ENCODE measurements at regions not wholly inside any gene's neighbourhood (a gene's known extent, or its start where the extent isn't known, plus 50 kb on each side); places are given as distances from the start of the nearest gene placed in this dataset.

GRCh38 chr17:77840513-77841165 lies 117.9 kb upstream of the TNRC6C start:
- Histone ChIP-seq H3K4me1 (ENCODE audit: insufficient read depth, low read length) (peaks cover 5% of the 10 kb centered on the region; the same call in 1 of the 2 replicates), H2AFZ (ENCODE audit: low read length) (no peak overlapping the region), H3K9ac (ENCODE audit: insufficient read depth, low read depth, low read length) (no peak overlapping the region), H3K9me3 (ENCODE audit: low read length) (no peaks in the 10 kb centered on the region), H3K79me2 (ENCODE audit: insufficient read depth, low read length) (no peaks in the 10 kb centered on the region), H3K36me3 (replicated peaks in 1 of 2; ENCODE audit: control insufficient read depth in 1 of 2, insufficient read depth in 2 of 2, low read length in 2 of 2) (no peaks in the 10 kb centered on the region), H3K27me3 (ENCODE audit: control insufficient read depth in 1 of 2, insufficient read depth in 2 of 2, low read length in 2 of 2) (peaks cover 8 to 73% of the 10 kb centered on the region in 2 experiments), H4K20me1 (ENCODE audit: insufficient read depth, low read length) (no peaks in the 10 kb centered on the region), H3K27ac (ENCODE audit: extremely low read length, insufficient read depth, low read length) (no peak overlapping the region), H3K4me2 (ENCODE audit: low read depth, low read length) (no peak overlapping the region), H3K4me3 (replicated peaks in 1 of 3; ENCODE audit: insufficient read depth in 1 of 3, low read depth in 2 of 3, low read length in 3 of 3) (no peak overlapping the region)
- ATAC-seq (no peak), FAIRE-seq (no peak), DNase-seq (ENCODE audit: low spot score) (no peak)
- ChIA-PET POLR2A (no interaction called here), CTCF (ENCODE audit: low intra/inter-chr PET ratio, low total read pairs) (no interaction called here)
- peak; percentile 23; the same call in 1 of the 2 replicates for TF ChIP-seq CEBPB (IDR thresholded peaks at IDR 0.05; ENCODE audit: borderline replicate concordance, low read depth, low read length)
- TF ChIP-seq, protein P1, sequence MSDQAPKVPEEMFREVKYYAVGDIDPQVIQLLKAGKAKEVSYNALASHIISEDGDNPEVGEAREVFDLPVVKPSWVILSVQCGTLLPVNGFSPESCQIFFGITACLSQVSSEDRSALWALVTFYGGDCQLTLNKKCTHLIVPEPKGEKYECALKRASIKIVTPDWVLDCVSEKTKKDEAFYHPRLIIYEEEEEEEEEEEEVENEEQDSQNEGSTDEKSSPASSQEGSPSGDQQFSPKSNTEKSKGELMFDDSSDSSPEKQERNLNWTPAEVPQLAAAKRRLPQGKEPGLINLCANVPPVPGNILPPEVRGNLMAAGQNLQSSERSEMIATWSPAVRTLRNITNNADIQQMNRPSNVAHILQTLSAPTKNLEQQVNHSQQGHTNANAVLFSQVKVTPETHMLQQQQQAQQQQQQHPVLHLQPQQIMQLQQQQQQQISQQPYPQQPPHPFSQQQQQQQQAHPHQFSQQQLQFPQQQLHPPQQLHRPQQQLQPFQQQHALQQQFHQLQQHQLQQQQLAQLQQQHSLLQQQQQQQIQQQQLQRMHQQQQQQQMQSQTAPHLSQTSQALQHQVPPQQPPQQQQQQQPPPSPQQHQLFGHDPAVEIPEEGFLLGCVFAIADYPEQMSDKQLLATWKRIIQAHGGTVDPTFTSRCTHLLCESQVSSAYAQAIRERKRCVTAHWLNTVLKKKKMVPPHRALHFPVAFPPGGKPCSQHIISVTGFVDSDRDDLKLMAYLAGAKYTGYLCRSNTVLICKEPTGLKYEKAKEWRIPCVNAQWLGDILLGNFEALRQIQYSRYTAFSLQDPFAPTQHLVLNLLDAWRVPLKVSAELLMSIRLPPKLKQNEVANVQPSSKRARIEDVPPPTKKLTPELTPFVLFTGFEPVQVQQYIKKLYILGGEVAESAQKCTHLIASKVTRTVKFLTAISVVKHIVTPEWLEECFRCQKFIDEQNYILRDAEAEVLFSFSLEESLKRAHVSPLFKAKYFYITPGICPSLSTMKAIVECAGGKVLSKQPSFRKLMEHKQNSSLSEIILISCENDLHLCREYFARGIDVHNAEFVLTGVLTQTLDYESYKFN (CRISPR knock-in tag; conservative IDR thresholded peaks at IDR 0.05): no peak
- in situ Hi-C loops (cut with HindIII; ENCODE audit: extremely low pct_ligation_motif_present, low pct_unique_long_range_greater_than_20kb): no loop called here
- WGBS (ENCODE audit: low lambda C conversion rate): 35% methylated on average over 8 of the region's 10 CpGs
- intact Hi-C loops (cut with micrococcal nuclease; ENCODE audit: unreplicated experiment): no loop called here
- no TSS peak for BruUV-seq (replicated peaks)

DNA sequence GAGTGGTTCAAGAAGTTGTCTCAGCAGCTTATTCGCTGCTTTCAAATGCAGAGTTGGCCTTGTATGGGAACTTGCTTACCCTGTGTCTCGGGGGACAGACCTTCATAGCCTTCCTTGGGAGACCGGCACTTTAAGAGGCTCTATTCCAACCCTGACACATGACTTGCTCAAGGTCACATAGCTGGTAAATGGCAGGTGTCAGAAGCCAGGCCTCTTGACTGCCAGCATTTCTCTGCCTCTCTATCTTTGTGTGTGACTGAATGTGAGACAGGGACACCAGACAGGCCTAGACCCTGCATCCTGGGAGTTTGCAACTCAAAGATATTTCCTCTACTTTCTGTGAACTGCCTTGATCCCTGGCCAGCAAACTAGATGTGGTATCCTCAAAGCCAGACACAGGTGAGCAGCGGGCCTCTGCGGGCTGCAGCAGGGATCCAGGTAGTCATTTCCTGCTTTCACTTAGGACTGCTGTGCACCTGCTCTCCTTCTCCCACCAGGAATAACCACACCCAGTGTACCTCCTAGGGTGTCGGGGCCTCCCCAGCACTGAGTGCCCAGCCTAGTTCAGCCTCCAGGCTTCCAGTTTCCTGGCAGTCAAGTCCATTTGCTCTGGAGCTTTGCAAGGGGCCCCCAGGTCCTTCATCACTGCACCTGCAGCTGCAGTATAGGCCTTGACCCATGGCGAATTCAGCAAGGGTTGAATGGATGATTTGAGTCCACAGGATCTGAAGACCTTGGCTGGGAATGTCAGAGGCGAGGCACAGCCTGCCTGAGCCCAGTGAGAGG lies 116.6 kb upstream of the TNRC6C start:
- peaks cover 9 to 86% of the 10 kb centered on the region in 2 experiments for H3K27me3 ChIP-seq (ENCODE audit: control insufficient read depth in 1 of 2, insufficient read depth in 2 of 2, low read length in 2 of 2)
- no peak overlapping the region for H3K9ac ChIP-seq (ENCODE audit: insufficient read depth, low read depth, low read length)
- H3K4me2 ChIP-seq (ENCODE audit: low read depth, low read length): no peak overlapping the region
- ChIA-PET POLR2A (no interaction called here), CTCF (ENCODE audit: low intra/inter-chr PET ratio, low total read pairs) (no interaction called here)
- intact Hi-C loops (cut with micrococcal nuclease; ENCODE audit: unreplicated experiment): no loop called here
- no peaks in the 10 kb centered on the region for H3K36me3 ChIP-seq (replicated peaks in 1 of 2; ENCODE audit: control insufficient read depth in 1 of 2, insufficient read depth in 2 of 2, low read length in 2 of 2)
- no peak for FAIRE-seq
- H3K4me1 ChIP-seq (ENCODE audit: insufficient read depth, low read length): peaks cover 5% of the 10 kb centered on the region; the same call in 1 of the 2 replicates
- no peaks in the 10 kb centered on the region for H3K9me3 ChIP-seq (ENCODE audit: low read length)
- no peak overlapping the region for H3K27ac ChIP-seq (ENCODE audit: extremely low read length, insufficient read depth, low read length)
- H2AFZ ChIP-seq (ENCODE audit: low read length): no peak overlapping the region
- DNase-seq (ENCODE audit: low spot score): no peak
- no peaks in the 10 kb centered on the region for H3K79me2 ChIP-seq (ENCODE audit: insufficient read depth, low read length)
- in situ Hi-C loops (cut with HindIII; ENCODE audit: extremely low pct_ligation_motif_present, low pct_unique_long_range_greater_than_20kb): no loop called here
- WGBS (ENCODE audit: low lambda C conversion rate): 26% methylated on average over 8 of the region's 8 CpGs
- H4K20me1 ChIP-seq (ENCODE audit: insufficient read depth, low read length): no peaks in the 10 kb centered on the region
- ATAC-seq: no peak
- BruUV-seq (replicated peaks): no TSS peak
- H3K4me3 ChIP-seq (replicated peaks in 1 of 3; ENCODE audit: insufficient read depth in 1 of 3, low read depth in 2 of 3, low read length in 3 of 3): no peak overlapping the region
- TF ChIP-seq ZNF143 (CRISPR knock-in tag; IDR thresholded peaks at IDR 0.05) (no peak), BATF2 (CRISPR knock-in tag; IDR thresholded peaks at IDR 0.05) (no peak), JARID2 (CRISPR knock-in tag; IDR thresholded peaks at IDR 0.05; ENCODE audit: insufficient replicate concordance) (no peak), XRCC5 (optimal IDR thresholded peaks at IDR 0.05; ENCODE audit: low read length) (no peak), ZSCAN25 (CRISPR knock-in tag; IDR thresholded peaks at IDR 0.05) (no peak), CSRNP1 (CRISPR knock-in tag; IDR thresholded peaks at IDR 0.05) (no peak), POLR2AphosphoS2 (IDR thresholded peaks at IDR 0.05; ENCODE audit: low read depth, low read length) (no peak), ZNF891 (CRISPR knock-in tag; IDR thresholded peaks at IDR 0.05) (no peak)

Data from HepG2 (cell line).